ENCODE measurements at regions not wholly inside any gene's neighbourhood (a gene's known extent, or its start where the extent isn't known, plus 50 kb on each side); places are given as distances from the start of the nearest gene placed in this dataset.

GRCh38 chr6:28695715-28696114 lies 170.0 kb downstream of the GPX5 start:
- H3K4me3 ChIP-seq (ENCODE audit: insufficient read depth, low read depth, low read length, poor library complexity, severe bottlenecking) = no peak overlapping the region
- no peak overlapping the region for H3K27ac ChIP-seq (ENCODE audit: insufficient read depth, low read length, poor library complexity, severe bottlenecking)
- no peak for DNase-seq
- no peaks in the 10 kb centered on the region for H3K4me1 ChIP-seq (ENCODE audit: control insufficient read depth, insufficient read depth, low read length, poor library complexity, severe bottlenecking)
- no peaks in the 10 kb centered on the region for H3K36me3 ChIP-seq (ENCODE audit: control insufficient read depth, insufficient read depth, low read length)
- H3K9me3 ChIP-seq (ENCODE audit: control insufficient read depth, low read length) = no peaks in the 10 kb centered on the region
- H3K27me3 ChIP-seq (replicated peaks; ENCODE audit: control insufficient read depth, insufficient read depth, low read length, poor library complexity, severe bottlenecking) = peaks cover 41% of the 10 kb centered on the region

- peaks cover 41% of the 10 kb centered on the region for H3K27me3 ChIP-seq (replicated peaks; ENCODE audit: control insufficient read depth, insufficient read depth, low read length, poor library complexity, severe bottlenecking)
- H3K4me1 ChIP-seq (ENCODE audit: control insufficient read depth, insufficient read depth, low read length, poor library complexity, severe bottlenecking) = no peaks in the 10 kb centered on the region
- no peak overlapping the region for H3K27ac ChIP-seq (ENCODE audit: insufficient read depth, low read length, poor library complexity, severe bottlenecking)
- DNase-seq = no peak
- no peaks in the 10 kb centered on the region for H3K36me3 ChIP-seq (ENCODE audit: control insufficient read depth, insufficient read depth, low read length)
- H3K9me3 ChIP-seq (ENCODE audit: control insufficient read depth, low read length) = no peaks in the 10 kb centered on the region
- no peak overlapping the region for H3K4me3 ChIP-seq (ENCODE audit: insufficient read depth, low read depth, low read length, poor library complexity, severe bottlenecking)
Observed at GRCh38 chr6:28696167-28696566, 170.5 kb downstream of the GPX5 start.

DNA sequence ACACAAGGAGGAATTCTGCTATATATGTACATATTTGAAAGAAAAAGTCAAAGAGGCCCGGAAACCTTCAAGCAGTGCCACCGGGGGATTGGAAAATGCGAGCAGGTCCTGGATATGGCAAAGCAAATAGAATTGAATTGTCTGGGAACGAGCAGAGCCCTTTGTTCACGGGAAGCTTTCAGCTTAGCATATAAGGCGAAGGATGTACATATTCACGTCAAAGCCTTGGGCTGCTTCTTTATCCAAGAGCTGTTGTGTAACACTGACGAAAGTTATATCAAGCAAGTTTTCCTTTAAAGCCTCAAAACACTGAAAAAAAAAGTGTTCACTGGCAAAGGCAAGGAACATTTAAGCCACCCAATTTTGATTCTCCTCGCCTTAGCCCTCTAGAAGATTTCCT lies 171.0 kb downstream of the GPX5 start:
- Histone ChIP-seq H3K4me1 (ENCODE audit: control insufficient read depth, insufficient read depth, low read length, poor library complexity, severe bottlenecking) (no peaks in the 10 kb centered on the region), H3K4me3 (ENCODE audit: insufficient read depth, low read depth, low read length, poor library complexity, severe bottlenecking) (no peak overlapping the region), H3K27me3 (replicated peaks; ENCODE audit: control insufficient read depth, insufficient read depth, low read length, poor library complexity, severe bottlenecking) (peaks cover 41% of the 10 kb centered on the region), H3K36me3 (ENCODE audit: control insufficient read depth, insufficient read depth, low read length) (no peaks in the 10 kb centered on the region), H3K9me3 (ENCODE audit: control insufficient read depth, low read length) (no peaks in the 10 kb centered on the region), H3K27ac (ENCODE audit: insufficient read depth, low read length, poor library complexity, severe bottlenecking) (no peak overlapping the region)
- no peak for DNase-seq

DNA sequence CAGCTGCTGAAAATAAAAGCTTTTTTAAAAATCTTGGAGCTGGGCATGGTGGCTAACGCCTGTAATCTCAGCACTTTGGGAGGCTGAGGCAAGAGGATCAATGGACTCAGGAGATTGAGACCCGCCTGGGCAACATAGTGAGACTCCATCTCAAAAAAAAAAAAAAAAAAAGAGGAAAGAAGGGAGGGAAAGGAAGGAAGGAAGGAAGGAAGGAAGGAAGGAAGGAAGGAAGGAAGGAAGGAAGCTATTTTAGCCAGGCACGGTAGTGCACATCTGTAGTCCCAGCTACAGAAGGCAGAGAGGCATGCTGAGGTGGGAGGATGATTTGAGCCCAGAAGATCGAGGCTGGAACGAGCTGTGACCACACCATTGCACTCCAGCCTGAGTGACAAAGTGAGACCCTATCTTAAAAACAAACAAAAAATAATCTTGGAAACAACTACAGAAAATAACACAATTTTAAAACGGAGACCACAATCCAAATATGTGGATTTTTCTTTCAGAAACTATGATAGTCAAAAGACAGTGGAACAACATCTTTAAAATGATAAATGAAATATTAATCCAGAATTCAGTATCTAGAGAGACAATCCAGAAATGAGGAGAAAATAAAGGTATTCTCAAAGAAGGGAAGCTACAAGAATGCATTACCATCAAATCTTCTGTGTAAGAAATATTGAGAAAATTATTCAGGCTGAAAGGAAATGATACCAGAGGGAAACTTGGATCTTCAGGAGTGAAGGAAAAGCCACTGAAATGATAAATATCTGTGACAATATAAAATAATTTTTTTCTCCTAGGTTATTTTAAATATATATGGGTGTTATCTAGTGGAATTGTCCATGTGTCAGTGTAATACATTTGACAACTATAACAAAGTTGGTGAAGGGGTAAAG lies 182.0 kb downstream of the GPX5 start:
- Histone ChIP-seq H3K4me3 (ENCODE audit: insufficient read depth, low read depth, low read length, poor library complexity, severe bottlenecking) (no peak overlapping the region), H3K36me3 (ENCODE audit: control insufficient read depth, insufficient read depth, low read length) (no peaks in the 10 kb centered on the region), H3K27me3 (replicated peaks; ENCODE audit: control insufficient read depth, insufficient read depth, low read length, poor library complexity, severe bottlenecking) (peaks cover 12% of the 10 kb centered on the region), H3K4me1 (ENCODE audit: control insufficient read depth, insufficient read depth, low read length, poor library complexity, severe bottlenecking) (no peaks in the 10 kb centered on the region), H3K27ac (ENCODE audit: insufficient read depth, low read length, poor library complexity, severe bottlenecking) (no peak overlapping the region), H3K9me3 (ENCODE audit: control insufficient read depth, low read length) (peaks cover 11% of the 10 kb centered on the region)
- DNase-seq = no peak

DNA sequence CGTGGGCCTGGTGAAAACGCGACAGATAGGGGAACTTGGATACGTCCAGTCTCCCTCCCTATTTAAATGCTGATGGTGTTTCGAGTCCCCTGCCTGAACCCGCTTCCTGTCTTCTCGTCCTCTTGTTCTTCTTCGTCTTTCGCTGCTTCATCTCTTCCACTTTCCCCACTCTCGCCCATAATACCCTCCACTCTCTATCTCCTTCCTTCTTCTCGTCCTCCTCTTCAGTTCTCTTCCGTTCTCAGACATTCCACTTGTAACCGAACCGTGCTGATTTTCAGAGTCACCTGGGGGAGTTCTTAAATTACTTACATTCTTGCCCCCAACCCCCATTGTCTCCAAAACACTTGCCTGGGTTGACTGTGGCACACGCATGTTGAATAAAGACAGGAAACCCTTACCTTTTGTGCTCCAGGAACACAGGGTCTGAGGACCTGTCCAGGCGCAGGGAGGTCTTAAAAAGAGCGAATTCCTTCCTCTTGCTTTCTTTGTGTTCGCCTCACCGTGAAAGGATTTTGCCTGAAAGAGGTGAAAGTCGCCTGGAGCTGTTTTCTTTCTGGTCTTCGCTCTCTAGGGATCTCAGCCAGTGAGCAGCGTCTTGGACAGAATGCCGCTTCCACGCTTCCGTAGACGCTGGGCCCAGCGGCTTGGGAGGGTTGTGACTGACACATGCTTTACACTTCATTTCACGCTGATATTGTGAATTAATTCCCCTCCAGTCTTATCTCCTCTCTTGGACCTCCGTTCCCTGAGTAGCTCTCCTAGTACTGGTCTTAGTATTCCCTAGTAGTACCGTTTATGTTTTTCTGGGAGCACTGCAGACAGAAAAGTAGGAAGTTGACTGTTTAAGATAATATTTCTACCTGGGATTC lies 184.0 kb downstream of the GPX5 start:
- no peak for DNase-seq
- no peaks in the 10 kb centered on the region for H3K36me3 ChIP-seq (ENCODE audit: control insufficient read depth, insufficient read depth, low read length)
- H3K4me3 ChIP-seq (ENCODE audit: insufficient read depth, low read depth, low read length, poor library complexity, severe bottlenecking) = no peak overlapping the region
- peaks cover 12% of the 10 kb centered on the region for H3K27me3 ChIP-seq (replicated peaks; ENCODE audit: control insufficient read depth, insufficient read depth, low read length, poor library complexity, severe bottlenecking)
- no peak overlapping the region for H3K27ac ChIP-seq (ENCODE audit: insufficient read depth, low read length, poor library complexity, severe bottlenecking)
- H3K4me1 ChIP-seq (ENCODE audit: control insufficient read depth, insufficient read depth, low read length, poor library complexity, severe bottlenecking) = no peaks in the 10 kb centered on the region
- peaks cover 11% of the 10 kb centered on the region for H3K9me3 ChIP-seq (ENCODE audit: control insufficient read depth, low read length)

- Histone ChIP-seq H3K9me3 (ENCODE audit: control insufficient read depth, low read length) (peaks cover 11% of the 10 kb centered on the region), H3K27ac (ENCODE audit: insufficient read depth, low read length, poor library complexity, severe bottlenecking) (no peak overlapping the region), H3K4me3 (ENCODE audit: insufficient read depth, low read depth, low read length, poor library complexity, severe bottlenecking) (no peak overlapping the region), H3K4me1 (ENCODE audit: control insufficient read depth, insufficient read depth, low read length, poor library complexity, severe bottlenecking) (no peaks in the 10 kb centered on the region), H3K36me3 (ENCODE audit: control insufficient read depth, insufficient read depth, low read length) (no peaks in the 10 kb centered on the region), H3K27me3 (replicated peaks; ENCODE audit: control insufficient read depth, insufficient read depth, low read length, poor library complexity, severe bottlenecking) (peaks cover 12% of the 10 kb centered on the region)
- DNase-seq = no peak
Observed at GRCh38 chr6:28710466-28711191, 184.9 kb downstream of the GPX5 start.

DNA sequence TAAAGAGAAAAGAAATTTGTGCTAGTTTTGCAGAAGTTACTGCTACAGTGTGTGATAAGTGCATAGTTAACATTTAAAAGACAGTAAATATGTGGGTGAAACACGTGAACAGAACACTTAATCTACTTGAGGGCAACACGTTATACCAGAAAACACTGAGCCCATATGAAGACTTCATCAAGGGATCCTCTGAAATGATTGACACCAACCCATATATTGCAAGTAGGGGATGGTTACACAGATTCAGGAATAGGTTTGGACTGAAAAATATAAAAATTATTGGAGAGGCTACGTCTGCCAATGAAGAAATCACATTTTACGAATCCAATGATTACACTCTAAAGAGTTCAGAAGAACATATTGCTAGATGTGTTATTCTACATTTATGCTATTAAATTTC lies 185.6 kb downstream of the GPX5 start:
- Histone ChIP-seq H3K36me3 (ENCODE audit: control insufficient read depth, insufficient read depth, low read length) (no peaks in the 10 kb centered on the region), H3K4me1 (ENCODE audit: control insufficient read depth, insufficient read depth, low read length, poor library complexity, severe bottlenecking) (no peaks in the 10 kb centered on the region), H3K27me3 (replicated peaks; ENCODE audit: control insufficient read depth, insufficient read depth, low read length, poor library complexity, severe bottlenecking) (peaks cover 12% of the 10 kb centered on the region), H3K27ac (ENCODE audit: insufficient read depth, low read length, poor library complexity, severe bottlenecking) (no peak overlapping the region), H3K4me3 (ENCODE audit: insufficient read depth, low read depth, low read length, poor library complexity, severe bottlenecking) (no peak overlapping the region), H3K9me3 (ENCODE audit: control insufficient read depth, low read length) (peaks cover 11% of the 10 kb centered on the region)
- no peak for DNase-seq

DNA sequence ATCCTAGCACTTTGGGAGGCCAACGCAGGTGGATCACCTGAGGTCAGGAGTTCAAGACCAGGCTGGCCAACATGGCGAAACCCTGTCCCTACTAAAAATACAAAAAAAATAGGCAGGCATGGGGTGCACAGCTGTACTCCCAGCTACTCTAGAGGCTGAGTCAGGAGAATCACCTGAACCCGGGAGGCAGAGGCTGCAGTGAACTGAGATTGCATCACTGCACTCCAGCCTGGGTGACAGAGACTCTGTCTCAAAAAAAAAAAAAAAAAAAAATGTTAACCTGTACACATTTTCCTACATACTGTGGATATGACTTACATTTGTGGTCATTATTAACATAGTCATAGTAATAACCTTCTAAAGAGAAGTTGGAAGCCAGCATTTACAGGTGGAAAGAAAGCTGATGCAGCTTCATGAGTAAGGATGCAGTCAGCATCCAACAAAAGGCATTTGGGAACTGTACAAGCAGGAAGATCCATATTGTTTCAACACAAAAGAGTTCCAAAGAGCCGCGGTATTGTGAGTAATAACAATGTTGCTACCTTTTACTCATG lies 186.2 kb downstream of the GPX5 start:
- no peaks in the 10 kb centered on the region for H3K4me1 ChIP-seq (ENCODE audit: control insufficient read depth, insufficient read depth, low read length, poor library complexity, severe bottlenecking)
- no peak overlapping the region for H3K27ac ChIP-seq (ENCODE audit: insufficient read depth, low read length, poor library complexity, severe bottlenecking)
- no peak for DNase-seq

DNA sequence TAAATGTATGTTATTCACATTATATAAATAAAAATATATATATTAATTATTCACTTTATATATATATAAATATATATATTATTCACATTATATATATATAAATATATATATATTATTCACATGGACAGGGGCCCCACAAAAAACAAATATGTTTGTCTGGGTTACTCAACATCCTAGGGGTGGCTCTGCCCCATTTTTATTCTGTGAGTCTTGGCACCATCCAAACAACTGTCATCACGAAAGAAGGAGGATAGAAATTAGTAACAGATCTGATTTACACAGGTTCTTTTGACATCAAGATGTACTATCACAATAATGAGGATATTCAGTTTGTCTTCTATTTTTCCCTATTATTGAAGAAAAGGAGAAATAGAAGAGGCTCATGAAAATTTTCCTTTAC lies 187.3 kb downstream of the GPX5 start:
- no peak for DNase-seq
- H3K27me3 ChIP-seq (replicated peaks; ENCODE audit: control insufficient read depth, insufficient read depth, low read length, poor library complexity, severe bottlenecking) = peaks cover 9% of the 10 kb centered on the region
- H3K27ac ChIP-seq (ENCODE audit: insufficient read depth, low read length, poor library complexity, severe bottlenecking) = no peak overlapping the region
- peaks cover 3% of the 10 kb centered on the region for H3K9me3 ChIP-seq (ENCODE audit: control insufficient read depth, low read length)
- no peak overlapping the region for H3K4me3 ChIP-seq (ENCODE audit: insufficient read depth, low read depth, low read length, poor library complexity, severe bottlenecking)
- no peaks in the 10 kb centered on the region for H3K4me1 ChIP-seq (ENCODE audit: control insufficient read depth, insufficient read depth, low read length, poor library complexity, severe bottlenecking)
- no peaks in the 10 kb centered on the region for H3K36me3 ChIP-seq (ENCODE audit: control insufficient read depth, insufficient read depth, low read length)

More for the DNA sequence above, 186.2 kb downstream of the GPX5 start:
- Histone ChIP-seq H3K27me3 (replicated peaks; ENCODE audit: control insufficient read depth, insufficient read depth, low read length, poor library complexity, severe bottlenecking) (peaks cover 12% of the 10 kb centered on the region), H3K9me3 (ENCODE audit: control insufficient read depth, low read length) (peaks cover 11% of the 10 kb centered on the region), H3K4me3 (ENCODE audit: insufficient read depth, low read depth, low read length, poor library complexity, severe bottlenecking) (no peak overlapping the region), H3K36me3 (ENCODE audit: control insufficient read depth, insufficient read depth, low read length) (no peaks in the 10 kb centered on the region)

Measured in effector memory CD4-positive, alpha-beta T cell (primary cell).